ENCODE measurements at regions not wholly inside any gene's neighbourhood (a gene's known extent, or its start where the extent isn't known, plus 50 kb on each side); places are given as distances from the start of the nearest gene placed in this dataset.
"Not testable (repeated sequence)": the region's sequence is repeated elsewhere in the genome, so short reads cannot be mapped to it uniquely, and the experiment has no call there.

GRCh38 chr6:11326116-11326515 is 93.6 kb upstream of the NEDD9 start:
- DNase-seq (ENCODE audit: low spot score), result no peak

- DNase-seq (ENCODE audit: low spot score), result no peak
Measured at GRCh38 chr6:11324453-11325015, 92.1 kb upstream of the NEDD9 start.

- DNase-seq (ENCODE audit: low spot score), result peak; percentile 26
Measured at GRCh38 chr6:11323666-11324452, 91.4 kb upstream of the NEDD9 start.

DNA sequence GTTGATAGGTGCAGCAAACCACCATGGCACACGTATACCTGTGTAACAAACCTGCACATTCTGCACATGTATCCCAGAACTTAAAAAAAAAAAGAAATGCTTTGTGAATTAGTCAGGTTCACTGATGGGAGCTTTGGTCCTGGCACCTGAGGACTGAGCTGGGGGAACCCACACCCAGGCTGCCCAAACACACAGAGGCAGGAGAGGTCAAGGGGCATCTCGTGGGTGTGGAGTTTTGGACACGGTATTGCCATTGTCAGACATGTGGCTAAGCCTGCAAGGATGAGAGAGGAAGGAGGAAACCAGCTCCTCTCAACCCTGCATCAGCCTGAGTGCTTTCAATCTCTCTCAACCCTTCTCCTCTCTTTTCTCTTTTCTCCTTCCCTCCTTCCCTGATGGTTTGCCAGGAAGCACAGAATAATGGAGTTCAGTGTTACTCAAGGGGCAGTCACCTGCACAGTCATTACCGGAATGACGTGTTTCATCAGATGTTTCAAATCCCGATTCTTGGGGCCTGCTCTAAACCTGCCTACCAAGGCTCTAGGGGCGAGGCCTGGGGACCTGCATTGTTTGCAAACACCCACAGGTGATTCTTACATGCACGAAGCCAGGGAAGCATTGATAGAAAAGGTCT is 89.9 kb upstream of the NEDD9 start:
- DNase-seq (ENCODE audit: low spot score), result no peak

DNA sequence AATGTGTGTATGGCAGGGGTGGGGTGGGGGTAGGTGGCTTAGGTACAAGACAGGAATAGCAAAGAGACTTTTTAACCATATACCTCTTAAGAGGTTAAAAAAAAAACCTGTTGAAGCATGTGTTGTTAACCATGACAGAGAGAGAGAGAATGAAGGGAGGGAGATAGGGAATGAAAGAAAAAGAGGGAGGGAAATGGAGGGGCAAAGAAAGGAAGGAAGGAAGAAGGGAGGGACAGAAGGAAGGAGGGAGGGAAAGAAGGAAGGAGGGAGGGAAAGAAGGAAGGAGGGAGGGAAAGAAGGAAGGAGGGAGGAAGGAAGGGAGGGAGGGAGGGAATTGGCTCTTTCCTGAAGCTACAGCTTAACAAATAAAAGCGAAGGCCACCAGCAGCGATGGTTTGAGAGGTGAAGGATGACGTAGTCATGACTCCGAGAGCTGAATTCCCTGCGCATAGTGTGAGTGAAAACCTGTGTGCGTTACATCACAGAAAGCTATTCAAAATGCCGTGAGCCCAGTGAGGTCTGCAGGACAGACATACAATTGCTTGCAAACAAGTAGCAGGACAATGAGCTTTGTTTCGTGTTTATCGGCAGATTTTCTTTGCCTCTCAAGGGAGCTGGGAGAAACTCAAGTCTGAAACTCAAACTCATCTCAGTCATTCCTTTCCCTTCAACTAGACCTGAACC is 88.6 kb upstream of the NEDD9 start:
- no peak for DNase-seq (ENCODE audit: low spot score)

GRCh38 chr6:11318835-11319813 is 86.7 kb upstream of the NEDD9 start:
- DNase-seq (ENCODE audit: low spot score), result no peak

DNA sequence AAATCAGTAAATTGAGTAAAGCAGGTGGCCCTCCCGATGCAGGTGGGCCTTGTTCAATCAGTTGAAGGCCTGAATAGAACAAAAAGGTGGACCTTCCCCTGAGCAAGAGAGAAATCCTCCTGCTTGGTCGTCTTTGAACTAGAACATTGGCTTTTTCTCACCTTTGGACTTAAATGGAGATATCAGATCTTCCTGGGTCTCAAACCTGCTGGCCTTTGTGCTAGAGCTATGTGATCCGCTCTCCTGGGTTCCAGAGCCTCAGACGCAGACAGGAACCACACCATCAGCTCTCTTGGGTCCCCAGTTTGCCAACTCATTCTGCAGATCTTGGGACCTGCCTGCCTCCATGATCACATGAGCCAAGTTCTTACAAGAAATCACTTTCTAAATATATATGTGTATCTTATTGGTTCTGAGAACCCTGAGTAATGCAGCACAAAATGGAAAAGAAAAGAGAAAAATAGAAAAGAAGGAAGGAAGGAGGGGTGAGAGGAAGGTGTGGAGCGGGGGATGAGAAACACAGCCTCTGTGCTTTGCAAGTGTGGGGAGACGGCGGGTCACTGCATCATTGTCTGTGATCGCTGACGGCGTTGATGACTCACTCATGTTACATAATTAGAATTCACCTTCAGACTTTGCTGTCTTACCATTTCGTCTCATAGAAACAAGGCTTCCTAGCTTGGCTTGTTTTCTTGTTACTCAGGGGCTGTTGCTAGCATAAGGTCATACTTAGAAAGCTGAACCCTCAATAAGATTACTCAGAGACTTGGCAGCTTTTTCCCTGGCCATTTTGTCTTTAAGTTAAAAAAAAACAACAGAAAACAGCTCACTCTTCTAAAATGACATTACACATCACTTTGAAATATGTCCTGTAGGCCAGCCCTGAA is 85.7 kb upstream of the NEDD9 start:
- DNase-seq (ENCODE audit: low spot score), result no peak

DNA sequence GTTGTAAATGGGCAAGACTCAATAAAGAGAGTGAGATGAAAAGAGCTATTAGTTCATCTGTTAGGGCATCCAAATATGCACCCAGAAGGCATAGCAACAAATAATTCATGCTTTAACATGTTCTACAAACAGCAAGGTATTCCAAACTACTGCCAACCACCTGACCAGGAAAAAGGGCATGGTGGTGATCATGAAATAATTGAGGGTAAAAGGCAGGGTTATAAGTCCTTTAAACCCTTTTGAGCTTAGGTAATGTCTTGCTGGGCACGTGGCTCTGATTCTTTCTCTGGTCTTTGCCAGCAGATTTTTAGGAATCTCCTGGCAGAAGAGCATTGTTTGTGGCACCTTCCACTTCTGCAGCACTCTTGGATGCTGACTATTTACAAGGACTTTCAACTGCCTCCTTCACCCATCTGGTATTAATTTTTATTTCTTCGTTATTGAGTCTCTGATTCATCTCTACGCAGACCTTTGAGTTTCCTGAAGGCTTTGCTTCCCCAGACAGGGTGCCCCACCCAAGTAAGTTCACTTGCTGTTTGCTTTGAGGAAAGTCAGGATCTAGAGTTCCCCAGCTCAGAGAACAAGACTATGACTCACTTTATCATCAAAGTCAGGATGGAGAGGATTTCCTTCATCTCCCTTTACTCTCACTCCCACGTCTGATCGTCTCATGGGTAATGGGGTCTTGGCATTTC is 83.4 kb upstream of the NEDD9 start:
- no peak for DNase-seq (ENCODE audit: low spot score)

DNA sequence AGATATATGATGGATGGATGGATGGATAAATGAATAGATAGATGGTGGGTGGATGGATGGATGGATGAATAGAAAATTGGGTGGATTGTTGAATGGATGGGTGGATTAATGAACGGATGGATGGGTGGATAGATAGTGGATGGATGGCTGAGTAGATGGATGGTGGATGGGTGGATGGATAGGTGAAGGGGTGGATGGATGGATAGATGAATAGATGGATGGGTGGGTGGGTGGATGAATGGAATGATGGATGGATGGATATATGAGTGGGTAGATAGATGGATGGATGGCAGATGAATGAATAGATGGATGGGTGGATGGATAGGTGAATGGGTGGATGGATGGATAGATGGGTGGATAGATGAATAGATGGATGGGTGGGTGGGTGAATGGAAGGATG is 80.7 kb upstream of the NEDD9 start:
- no peak for DNase-seq (ENCODE audit: low spot score)

- DNase-seq (ENCODE audit: low spot score), result no peak
Measured at GRCh38 chr6:11311970-11312369, 79.5 kb upstream of the NEDD9 start.

DNA sequence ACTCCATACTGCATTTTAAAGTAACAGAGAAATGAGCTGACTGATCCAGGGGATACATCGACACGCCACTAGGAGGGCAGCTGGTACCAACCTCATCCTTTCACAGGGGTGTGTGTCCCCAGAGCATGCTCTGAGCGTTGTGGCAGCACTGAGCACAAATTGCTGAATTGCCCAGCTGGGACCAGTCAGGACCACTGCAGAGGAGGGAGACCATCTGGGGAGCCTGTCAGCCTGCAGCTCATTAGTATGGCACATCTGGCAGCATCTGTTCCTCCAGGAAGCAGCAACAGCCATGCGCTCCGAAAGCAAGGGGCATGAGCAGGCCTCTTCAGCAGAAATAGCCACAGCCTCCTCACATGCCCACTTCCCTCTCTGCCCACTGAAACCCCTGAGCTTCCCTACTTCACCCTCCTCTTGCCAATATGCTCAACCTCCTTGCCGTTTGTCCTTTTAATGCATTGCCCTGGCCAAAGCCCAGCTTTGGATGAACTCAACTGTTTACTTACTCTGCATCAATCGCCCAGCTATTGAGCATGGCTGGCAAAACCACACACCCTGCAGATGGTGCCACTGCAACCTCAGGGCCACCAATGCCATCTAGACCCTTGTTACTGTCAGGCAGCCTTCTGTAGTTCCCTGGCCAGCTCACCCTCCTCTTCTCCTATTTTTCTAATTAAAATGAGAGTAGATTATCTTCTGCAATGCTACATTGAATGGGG is 77.6 kb upstream of the NEDD9 start:
- DNase-seq (ENCODE audit: low spot score), result peak; percentile 30

DNA sequence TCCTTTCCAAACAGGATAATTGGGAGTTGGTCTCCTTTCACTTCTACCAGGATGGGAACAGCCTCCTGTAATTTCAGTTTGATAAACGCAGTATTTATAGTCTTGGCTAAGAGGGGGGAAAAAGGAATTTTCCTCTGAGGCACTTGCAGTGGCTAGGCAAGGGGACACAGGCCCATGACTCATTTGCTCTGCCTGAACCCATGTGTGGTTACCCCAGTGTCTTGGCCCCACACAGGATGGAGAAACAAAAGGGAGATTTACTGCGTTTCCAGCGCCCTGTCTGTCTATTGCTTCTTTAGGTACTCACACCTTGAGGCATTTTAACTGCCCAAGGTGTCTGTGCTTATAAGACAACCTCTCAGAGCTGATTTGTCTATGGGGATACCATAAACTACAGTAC is 74.8 kb upstream of the NEDD9 start:
- DNase-seq (ENCODE audit: low spot score), result no peak

GRCh38 chr6:11304946-11305345 is 72.5 kb upstream of the NEDD9 start:
- DNase-seq (ENCODE audit: low spot score), result no peak

- not testable (repeated sequence) for DNase-seq (ENCODE audit: low spot score)
Measured at GRCh38 chr6:11299876-11300428, 67.5 kb upstream of the NEDD9 start.

DNA sequence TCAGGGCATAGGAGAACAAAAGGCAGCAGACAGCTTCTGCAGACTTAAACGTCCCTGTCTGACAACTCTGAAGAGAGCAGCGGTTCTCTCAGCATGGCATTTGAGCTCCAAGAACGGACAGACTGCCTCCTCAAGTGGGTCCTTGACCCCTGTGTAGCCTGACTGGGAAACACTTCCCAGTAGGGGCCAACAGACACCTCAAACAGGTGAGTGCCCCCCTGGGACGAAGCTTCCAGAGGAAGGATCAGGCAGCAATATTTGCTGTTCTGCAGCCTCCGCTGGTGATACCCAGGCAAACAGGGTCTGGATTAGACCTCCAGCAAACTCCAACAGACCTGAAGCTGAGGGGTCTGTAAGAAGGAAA is 66.9 kb upstream of the NEDD9 start:
- DNase-seq (ENCODE audit: low spot score), result not testable (repeated sequence)

GRCh38 chr6:11298651-11299420 is 66.4 kb upstream of the NEDD9 start:
- DNase-seq (ENCODE audit: low spot score), result no peak

- DNase-seq (ENCODE audit: low spot score), result no peak
Measured at GRCh38 chr6:11297376-11297729, 64.9 kb upstream of the NEDD9 start.

Data from globus pallidus (tissue), 1 donor.